Stimulated activated CD4-positive, alpha-beta T cell treated with anti-CD3 and anti-CD28 coated beads, TNF-alpha, amount 100 ng/mL, for 4 hours (primary cell): ENCODE measurements at regions not wholly inside any gene's neighbourhood (a gene's known extent, or its start where the extent isn't known, plus 50 kb on each side); places are given as distances from the start of the nearest gene placed in this dataset.

Source experiments
- DNase-seq, 3 experiments: peaks; one replicate each; pipeline ENCODE4 v3.0.0-alpha.2; 2020; ENCODE audit warnings: low read depth in 3 of 3

- no peak for DNase-seq
These were observed 96.1 kb upstream of the PLXNA4 start for GRCh38 chr7:132672200-132672990.

GRCh38 chr7:132666774-132667172 is 90.5 kb upstream of the PLXNA4 start:
- DNase-seq = no peak

GRCh38 chr7:132666071-132666773 is 90.0 kb upstream of the PLXNA4 start:
- no peak for DNase-seq

- no peak for DNase-seq
These were observed 80.8 kb upstream of the PLXNA4 start for GRCh38 chr7:132656846-132657776.

GRCh38 chr7:132656341-132656740 is 80.1 kb upstream of the PLXNA4 start:
- no peak for DNase-seq

- DNase-seq = peak in 1 of 3 experiments; percentile 2
These were observed 79.0 kb upstream of the PLXNA4 start for GRCh38 chr7:132655131-132655727.

- DNase-seq = no peak
These were observed 77.9 kb upstream of the PLXNA4 start for GRCh38 chr7:132654150-132654549.

GRCh38 chr7:132653366-132653930 is 77.2 kb upstream of the PLXNA4 start:
- DNase-seq = no peak

GRCh38 chr7:132652507-132652906 is 76.2 kb upstream of the PLXNA4 start:
- no peak for DNase-seq

- no peak for DNase-seq
These were observed 74.2 kb upstream of the PLXNA4 start for GRCh38 chr7:132650498-132650897.

GRCh38 chr7:132647311-132647710 is 71.0 kb upstream of the PLXNA4 start:
- no peak for DNase-seq

- DNase-seq = no peak
These were observed 69.8 kb upstream of the PLXNA4 start for GRCh38 chr7:132646052-132646451.

GRCh38 chr7:132643302-132643701 is 67.0 kb upstream of the PLXNA4 start:
- DNase-seq = no peak

- no peak for DNase-seq
These were observed 65.0 kb upstream of the PLXNA4 start for GRCh38 chr7:132641238-132641637.

- DNase-seq = no peak
These were observed 63.7 kb upstream of the PLXNA4 start for GRCh38 chr7:132639983-132640382.

- no peak for DNase-seq
These were observed 61.7 kb upstream of the PLXNA4 start for GRCh38 chr7:132638000-132638399.

- no peak for DNase-seq
These were observed 60.3 kb upstream of the PLXNA4 start for GRCh38 chr7:132636581-132636980.

- no peak for DNase-seq
These were observed 58.9 kb upstream of the PLXNA4 start for GRCh38 chr7:132635127-132635526.

- no peak for DNase-seq
These were observed 54.6 kb upstream of the PLXNA4 start for GRCh38 chr7:132630834-132631233.
